Fibroblast of skin of abdomen (primary cell): ENCODE measurements at regions not wholly inside any gene's neighbourhood (a gene's known extent, or its start where the extent isn't known, plus 50 kb on each side); places are given as distances from the start of the nearest gene placed in this dataset.

Experiments used
- DNase-seq: peaks from one replicate; pipeline ENCODE4 v3.0.0-alpha.2; 2013

DNA sequence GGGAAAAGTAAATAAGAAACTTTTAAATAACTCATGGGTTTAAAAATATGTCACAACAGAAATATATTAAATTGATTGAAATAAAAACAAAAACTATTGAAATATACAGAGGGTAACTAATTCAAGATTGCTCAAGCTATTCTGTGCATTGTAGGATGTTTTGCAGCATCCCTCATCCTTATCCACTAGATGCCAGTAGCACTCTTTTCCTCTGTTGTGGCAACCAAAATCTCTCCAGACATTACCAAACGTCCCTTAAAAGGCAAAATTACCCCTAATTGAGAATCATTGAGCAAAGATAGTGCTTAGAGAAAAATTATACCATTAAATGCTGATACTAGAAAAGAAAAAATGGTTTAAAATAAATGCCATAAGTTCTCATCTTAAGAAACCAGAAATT is 682.6 kb downstream of the RWDD3 start:
- DNase-seq = peak; percentile 14

DNA sequence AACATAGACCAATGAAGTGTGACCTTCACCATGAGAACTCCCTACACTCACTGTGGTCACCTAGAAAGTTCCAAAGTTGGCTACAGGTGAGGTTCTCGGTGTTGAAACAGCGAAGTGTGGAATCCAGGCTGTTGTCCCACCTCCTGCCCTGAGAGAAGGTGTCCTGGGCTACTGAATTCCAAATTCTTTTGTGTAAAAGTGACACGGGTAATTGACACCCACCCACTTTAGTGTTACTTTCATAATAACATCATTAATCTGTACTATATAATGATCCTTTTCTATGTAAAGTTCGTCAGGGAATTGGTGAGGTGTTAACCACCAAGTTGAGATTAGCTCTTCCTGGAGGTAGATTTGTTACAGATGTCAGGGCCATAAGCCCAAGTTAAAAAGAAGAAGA is 690.7 kb downstream of the RWDD3 start:
- DNase-seq = no peak

DNA sequence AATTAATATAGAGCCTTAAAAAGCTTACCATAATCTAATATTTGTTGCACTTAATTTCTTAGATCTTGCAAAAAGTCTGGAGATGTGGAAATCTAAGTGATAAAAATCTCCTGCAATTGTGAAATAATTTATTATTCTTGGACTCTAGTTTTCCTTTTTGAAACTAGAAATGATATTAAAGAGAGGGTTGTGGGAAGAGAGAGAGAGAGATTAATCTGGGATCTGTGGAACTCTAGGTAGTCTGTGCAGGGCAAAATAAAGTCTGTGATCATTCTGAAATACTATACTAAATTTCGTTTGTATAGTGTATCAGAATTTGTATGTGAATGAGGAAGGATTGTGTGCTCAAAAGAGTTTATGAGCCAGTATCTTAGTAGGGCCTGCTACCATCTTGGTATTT is 692.3 kb downstream of the RWDD3 start:
- DNase-seq = no peak

DNA sequence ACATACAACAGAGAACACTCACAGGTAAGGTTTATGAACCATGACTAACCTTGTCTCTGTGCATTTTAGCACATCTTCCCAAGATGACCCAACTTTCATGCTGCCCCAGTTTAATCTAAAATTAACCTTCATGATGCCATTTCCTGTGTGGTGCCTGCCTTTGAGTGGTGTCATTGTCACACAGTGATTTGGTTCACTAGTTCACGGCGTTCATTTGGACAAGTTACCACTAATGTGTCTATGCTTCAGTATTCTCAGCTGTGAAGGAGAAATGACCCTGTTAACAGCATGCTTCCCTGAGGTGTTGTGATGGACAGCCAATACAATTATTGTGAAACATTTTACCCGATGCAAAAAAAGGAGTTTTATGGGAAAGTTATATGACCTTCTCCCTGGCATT is 693.1 kb downstream of the RWDD3 start:
- DNase-seq = no peak

DNA sequence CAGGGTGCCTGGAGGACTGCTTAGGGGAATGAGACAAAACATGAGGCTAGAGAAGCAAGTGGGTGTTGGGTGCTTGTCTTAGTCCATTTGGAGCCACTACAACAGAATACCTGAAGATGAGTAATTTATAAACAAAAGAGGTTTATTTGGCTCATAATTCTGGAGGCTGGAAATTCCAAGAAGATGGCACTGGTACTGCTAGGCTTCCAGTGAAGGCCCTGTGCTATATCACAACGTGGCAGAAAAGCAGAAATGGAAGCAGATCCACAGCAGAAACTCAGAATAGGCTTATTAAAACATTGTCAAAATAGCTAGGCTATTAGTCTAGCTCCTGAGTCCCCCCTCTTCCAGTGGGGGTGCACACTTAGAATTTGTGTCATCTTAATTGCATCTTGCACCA is 701.7 kb downstream of the RWDD3 start:
- no peak for DNase-seq

DNA sequence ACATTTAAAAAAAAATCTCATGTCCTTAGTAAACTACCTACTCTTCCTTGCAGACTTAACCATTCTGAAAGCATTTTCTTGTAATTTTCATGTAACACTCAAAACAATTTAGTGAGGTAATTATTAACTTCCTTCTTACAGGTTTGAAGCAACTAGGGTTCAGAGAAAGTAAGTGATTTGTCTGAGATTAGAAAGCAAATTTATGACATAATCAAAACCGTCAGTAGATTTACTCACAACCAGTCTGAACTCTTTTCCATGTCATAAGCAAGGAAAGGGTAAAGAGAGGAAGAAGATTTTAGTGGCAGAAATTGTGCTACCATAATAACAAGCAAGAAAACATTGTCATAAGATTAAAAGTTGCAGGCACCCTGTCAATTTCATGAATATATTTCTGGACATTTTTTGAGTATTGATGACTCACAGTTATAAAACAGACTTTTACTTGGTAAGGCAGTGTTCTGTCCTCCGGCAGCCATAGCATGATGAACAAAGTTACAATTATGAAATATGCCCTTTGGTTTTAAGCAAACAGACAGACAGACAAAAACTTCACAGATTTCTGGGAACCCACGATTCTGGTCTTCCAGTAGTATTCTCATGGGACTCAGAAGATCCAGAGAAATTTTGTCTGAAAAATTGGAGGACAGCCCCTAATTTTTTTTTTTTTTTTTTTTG is 707.2 kb downstream of the RWDD3 start:
- DNase-seq = no peak

DNA sequence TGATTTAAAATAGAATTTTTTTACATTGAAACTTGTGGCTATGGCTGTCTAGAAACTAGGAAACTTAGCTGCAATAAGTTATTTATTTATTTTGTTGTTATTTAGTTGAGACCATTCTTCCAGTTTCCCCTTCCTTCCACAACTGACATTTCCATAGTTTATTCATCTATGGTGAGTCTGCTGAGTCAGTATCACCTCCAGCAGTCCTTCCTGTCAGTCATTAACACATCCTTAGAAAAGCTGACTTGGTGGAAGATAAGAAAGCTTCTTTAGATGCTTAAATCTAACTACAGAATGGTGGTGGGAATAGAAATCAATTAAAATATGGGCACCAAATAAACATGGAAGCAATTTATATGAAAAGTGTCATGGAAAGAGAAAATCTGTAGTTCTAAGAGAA is 714.0 kb downstream of the RWDD3 start:
- DNase-seq = no peak

DNA sequence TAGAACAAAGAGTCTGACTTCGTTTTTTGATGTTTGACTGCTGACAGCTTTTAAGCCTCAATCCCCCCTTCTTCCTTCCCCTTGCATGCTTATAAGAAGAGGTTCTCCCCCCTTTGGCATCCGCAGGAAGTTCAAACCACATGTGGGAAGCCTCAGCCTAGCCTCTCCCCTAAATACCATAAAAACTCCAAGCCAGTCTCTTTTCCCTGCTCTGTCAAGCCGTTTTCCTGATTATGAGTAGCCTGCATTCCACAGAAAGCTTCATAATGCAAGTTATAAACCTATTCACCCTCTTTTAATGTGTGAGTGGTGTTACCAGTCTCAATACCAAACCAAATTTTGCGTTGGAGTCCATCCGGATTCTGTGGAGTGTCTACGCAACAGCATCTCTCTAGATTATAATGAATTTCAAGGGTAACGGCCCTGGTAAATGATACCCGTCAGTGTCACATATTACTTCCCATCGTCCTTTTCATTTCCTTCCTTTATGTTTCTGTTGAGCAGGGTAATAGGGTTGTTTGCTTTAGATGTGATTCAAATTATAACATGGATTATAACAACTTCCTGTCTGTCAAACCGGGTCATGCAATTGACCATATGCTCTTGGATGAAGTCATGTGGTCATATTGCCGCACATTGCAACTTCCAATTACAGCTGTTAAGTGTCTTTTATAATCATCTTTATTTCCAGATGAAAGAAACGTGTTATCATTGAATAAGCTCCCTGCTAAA is 717.5 kb downstream of the RWDD3 start:
- peak; percentile 41 for DNase-seq

DNA sequence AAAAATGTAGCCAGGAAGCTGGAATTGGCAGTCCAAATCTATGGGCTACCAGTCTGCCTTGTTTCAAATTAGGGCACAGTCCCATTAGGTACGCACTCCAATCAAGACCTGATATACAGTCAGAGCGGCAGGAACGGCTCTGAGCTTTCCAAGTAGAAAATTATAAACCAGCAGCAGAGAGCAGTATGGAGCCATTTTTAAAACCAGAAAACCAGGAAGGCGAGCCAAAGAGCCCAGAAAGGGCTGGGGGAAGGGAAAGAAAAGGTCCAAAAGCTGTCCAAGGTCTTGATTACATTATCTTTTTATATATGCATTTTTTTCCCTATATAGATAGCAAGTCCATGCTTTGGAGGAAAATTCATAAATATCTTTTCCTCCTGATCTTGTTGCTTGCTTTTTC is 719.0 kb downstream of the RWDD3 start:
- peak; percentile 31 for DNase-seq

DNA sequence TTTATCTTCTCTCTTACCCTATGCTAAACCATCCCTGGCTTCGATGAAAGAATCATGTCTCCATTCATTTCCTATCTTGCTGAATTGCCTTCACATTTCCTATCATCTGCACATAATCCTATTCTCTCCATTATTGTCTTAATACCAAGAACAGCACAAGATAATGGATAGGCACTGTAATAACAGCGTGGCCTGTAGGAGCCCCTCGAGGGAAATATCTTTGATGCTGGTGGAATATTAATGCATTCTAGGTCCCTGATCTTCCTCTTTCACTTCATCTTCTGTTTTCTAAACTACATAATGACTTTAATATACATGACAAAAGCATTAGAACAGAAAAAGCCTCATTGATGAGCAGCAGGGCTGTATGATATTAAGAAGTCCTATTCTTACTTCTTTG is 720.6 kb downstream of the RWDD3 start:
- DNase-seq = no peak

DNA sequence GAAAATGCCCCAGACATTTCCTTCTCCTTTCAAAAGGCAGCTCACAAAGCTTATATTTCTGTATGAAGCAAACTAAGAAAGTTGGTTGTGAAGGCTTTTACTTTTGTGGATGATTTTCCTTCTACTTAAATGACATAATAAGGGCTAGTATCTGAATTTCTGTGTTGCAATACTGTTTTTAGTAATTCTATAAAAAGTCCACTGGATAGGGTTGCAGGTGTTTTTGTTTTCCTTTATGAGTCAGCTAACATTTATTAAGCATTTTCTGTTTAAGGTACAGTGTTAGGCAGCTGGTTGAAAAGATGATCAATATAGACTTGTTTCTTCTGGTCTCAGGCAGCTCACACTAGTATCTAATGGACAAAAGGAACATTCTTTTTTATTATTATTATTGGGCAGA is 722.2 kb downstream of the RWDD3 start:
- no peak for DNase-seq

DNA sequence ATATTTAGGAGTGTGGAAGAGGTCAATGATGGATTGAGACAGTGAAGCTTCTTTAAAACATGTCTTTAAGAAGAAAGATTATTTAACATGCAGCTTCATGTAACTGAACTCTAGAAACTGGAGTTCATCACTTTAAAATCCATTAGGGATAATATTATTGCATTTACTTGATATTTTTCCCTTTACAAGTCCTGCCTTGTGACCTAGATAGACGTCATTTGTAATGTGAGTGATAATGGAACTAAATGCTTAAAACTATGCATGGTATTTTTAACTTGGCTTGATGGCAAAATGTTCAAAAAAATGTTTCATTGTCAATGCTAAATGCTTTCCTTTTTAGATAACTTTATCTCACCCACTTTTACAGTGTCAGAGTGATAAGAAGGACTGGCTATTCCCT is 723.7 kb downstream of the RWDD3 start:
- peak; percentile 10 for DNase-seq

DNA sequence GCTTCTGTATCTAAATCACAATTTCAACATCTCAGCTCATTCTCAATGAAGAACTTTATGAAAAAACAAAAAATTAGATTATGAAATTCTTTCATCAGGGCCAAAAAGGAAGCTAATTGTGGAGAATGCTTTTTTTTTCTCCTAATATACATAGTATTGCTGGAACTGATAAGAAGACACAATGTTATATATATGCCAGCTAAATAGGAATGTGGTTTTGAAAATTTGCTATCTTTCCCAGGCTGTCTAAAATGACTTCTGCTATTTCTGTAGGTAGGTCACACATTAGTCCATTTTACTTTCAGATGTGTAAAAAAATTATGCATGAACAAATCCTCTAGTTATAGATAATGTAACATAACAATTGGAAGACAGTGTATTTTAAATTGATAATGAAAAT is 732.9 kb downstream of the RWDD3 start:
- no peak for DNase-seq

DNA sequence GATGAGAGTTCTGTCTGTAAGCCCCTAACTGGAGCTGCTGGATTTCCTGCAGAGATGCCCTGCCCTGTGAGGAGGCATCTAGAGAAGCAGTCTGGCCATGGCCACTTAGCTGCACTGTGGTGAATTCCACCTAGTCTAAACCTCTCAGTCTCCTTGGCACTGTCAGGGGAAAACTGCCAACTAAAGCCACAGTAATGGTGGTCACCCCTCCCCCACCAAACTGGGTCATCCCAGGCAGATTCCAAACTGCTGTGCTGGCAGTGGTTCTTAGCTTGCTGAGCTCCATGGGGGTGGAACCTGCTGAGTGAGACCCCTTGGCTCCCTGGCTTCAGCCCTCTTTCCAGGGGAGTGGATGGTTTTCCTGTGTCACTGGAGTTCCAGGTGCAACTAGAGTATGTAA is 740.6 kb downstream of the RWDD3 start:
- peak; percentile 80 for DNase-seq

DNA sequence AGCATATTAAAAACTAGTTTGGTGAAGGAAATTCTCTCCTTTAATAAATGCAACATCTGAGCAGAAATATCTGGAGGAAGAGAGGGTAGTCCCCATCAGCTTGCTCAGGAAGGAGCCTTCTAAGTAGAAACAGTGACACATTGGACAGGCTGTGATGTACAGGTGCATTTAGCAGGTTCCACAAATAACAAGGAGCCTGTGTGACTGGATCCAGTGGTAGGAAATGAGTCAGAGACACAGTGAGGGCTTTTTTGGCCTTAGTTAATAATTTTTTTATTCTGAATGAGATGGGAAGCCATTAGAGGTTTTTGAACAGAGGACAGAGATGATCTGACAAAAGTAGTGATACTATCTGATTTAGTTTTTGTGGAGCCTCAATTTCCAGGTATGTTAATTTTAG is 738.9 kb upstream of the PTBP2 start:
- DNase-seq = no peak

DNA sequence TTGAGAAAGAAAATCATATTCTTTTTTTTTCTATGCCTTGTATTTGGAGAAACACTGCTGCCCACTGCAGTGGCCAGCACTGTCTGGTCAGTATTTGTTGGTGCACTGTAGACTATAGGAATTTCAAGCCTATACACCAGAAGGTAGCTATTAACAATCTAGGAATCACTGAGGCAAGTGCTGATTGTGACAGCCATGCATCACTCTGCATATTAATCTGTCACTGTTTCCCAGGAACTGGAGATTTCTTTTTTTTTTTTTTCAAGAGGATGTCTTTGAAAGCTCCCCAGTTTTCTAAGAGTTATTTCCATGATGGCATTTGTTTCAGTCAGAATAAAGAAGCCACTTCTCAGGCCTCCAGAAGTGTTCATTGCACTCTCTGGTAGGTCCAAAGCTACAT is 737.8 kb upstream of the PTBP2 start:
- no peak for DNase-seq

DNA sequence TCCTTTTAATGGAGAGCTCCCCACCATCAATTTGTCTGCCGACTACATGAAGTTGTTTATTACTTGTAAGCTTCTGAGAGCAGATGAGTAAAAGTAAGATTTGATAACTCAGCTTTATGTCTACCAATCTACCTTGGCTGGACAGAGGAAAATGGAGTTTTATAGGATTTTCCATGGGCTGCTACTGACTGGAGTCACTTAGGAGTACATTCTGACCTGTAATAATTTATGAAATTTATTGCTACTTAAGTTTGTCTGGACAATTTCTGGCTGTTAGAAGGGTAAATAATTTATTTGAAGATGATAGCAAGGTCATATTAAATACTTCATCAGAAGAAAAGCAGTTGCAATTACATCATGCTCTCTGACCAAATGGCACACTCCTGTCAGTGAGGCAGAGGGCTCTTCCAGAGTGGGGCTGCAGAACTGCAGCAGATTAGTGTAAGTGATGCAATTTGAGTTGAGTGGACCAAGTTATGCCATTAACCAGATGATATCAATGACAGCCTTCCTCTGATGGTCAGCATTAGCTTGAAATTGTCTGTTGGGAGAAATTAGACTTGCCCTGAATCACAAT is 736.7 kb upstream of the PTBP2 start:
- no peak for DNase-seq

DNA sequence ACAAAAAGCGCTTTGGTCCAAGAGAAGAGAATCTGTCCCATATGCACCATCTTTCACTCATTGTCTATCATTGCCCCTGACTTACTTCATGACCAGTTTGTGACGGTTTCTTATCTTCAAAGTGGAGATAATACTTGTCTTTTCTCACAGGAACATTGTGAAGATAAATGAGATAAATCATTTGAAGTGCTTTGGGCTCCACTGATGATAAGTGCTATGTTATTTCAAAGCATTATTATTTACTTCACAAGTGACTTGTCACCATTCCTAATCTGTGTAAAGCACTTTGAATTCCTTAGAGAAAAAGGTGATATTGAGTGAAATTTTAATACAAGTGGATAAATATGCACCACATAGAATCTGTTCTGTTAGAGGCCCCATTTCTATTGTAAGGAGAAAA is 731.6 kb upstream of the PTBP2 start:
- no peak for DNase-seq

DNA sequence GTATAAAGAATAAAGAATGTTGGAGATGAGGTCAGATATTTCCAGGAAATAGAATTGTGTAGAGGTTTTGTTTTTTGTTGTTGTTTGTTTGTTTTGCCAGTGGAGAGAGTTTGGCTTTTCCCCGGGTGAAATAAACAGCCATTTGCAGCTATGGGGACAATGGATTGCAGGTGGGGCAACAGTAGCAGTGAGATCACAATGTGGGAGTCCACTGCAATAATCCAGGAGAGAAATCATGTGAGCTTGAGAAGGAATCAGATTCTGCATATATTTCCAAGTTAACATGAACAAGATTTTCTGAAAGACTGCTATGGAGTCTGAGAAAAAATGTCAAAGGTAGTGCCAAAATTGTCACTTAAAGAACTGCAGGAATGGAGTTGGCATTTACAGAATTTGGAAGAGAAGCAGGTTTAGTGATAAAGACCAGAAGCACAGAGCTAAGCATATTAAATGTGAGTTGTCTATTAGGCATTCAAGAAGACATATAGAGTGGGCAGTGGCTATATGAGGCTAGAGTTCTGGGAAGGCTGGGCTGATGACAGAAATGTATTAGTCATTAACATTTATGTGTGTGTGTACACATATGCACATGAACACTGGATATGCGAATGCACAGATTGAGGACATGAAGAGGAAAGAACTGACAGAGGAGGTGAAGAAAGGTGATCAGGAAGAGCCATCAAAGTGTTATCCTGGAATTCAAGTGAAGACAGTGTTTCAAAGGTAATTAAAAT is 729.6 kb upstream of the PTBP2 start:
- peak; percentile 30 for DNase-seq

DNA sequence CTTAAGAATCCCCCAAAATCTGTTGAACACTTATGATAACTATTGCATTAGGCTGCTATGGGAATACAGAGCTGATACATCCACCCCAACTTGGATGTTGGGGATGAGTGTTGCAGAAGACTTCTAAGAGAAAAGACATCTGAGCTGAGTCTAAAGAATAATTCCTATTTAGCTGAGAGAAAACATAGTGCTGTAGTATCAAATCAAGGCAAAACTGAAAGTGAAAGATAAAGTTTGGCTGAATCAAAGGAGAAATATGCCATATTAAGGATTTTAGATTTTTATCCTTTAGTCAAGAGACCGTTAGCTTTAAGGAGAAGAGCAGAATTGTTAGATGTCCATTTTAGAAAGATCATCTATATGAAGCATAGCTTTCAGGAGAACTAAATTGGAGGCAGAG is 726.9 kb upstream of the PTBP2 start:
- no peak for DNase-seq

DNA sequence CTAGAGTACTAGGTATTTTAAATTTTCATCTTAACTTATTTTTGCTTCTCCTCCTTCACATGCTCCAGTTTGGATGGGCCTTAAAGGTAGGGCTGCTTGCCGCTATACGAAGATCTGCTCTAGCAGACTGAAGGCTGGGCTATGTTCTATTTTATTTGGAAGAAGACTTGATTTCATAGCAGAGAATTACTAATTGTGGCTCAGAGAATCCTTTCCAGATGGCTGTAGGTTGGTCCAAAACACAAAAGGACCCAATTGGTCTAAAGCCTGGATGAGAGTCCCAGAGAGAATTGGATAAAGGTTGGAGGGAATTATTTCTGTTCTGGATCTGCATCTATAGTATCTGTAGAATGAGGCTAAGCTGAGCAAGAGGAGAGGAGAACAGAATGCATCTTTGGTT is 719.4 kb upstream of the PTBP2 start:
- no peak for DNase-seq

DNA sequence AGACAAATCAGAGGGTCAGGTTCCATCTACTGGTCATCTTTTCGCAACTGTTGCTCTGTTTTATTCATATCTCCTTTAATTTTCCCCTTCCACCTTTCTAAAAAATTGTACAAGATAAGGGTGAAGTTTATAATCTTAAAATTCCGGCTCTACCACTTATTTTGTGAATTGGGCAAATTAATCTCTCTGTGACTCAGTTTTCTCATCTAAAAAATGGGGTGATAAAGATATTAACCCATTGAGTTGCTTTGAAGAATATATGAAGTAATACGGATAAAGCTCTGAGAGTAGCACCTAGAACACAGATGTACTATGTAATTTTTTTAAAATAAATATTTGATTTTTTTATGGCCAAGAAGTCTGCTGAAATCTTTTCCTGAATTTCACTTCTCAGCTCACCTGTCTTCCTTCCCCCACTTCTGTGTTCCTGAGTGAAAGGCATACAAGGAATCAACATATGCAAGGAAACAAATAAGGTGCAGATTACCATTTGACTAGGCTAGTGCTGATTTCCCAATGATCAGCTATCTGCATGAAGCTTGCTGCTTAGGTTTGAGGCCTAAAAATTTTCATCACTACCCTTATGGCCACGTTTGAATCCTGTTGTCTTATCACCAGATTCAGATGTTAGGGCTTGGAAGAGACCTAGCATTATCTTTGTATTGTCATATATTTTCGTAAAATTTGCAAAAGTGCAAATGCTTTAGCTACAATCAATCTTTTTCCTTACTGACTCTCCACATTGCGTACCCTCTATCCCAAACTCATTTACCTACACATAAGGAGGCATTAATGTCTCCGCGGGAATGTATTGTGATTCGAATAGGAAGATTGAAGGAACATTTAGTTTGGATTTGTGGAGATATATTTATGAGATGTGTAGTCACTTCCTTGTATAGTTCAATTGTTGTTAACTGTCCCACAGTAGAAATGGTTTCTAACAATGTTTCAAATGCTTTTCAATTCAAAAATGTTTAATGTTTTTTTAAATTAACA is 718.3 kb upstream of the PTBP2 start:
- no peak for DNase-seq
